Activated CD4-positive, alpha-beta memory T cell treated with anti-CD3 and anti-CD28 coated beads for 36 hours (primary cell): ENCODE measurements at regions not wholly inside any gene's neighbourhood (a gene's known extent, or its start where the extent isn't known, plus 50 kb on each side); places are given as distances from the start of the nearest gene placed in this dataset.

Experiments used
- CTCF ChIA-PET: fragments of 350-600 bp; sonication (Branson Sonifier 250); formaldehyde crosslinking; loops from one replicate; lab custom pipeline; 2021; ENCODE audit warnings: antibody characterized with exemption, inconsistent platforms; lab: Charles Lee
- POLR2A ChIA-PET: fragments of 350-600 bp; sonication (Branson Sonifier 250); formaldehyde crosslinking; loops from one replicate; lab custom pipeline; 2021; ENCODE audit warnings: antibody characterized with exemption; lab: Charles Lee
- DNase-seq: peaks from one replicate; pipeline ENCODE4 v3.0.0-alpha.2; 2020
- H3K27ac Mint-ChIP-seq: one replicate; pipeline ENCODE4 v1.8.0; 2021; ENCODE audit warnings: mixed read lengths
- H3K27me3 Mint-ChIP-seq: one replicate; pipeline ENCODE4 v1.8.0; 2021; ENCODE audit warnings: mixed read lengths
- H3K36me3 Mint-ChIP-seq: one replicate; pipeline ENCODE4 v1.8.0; 2021; ENCODE audit warnings: mixed read lengths
- H3K4me1 Mint-ChIP-seq: one replicate; pipeline ENCODE4 v1.8.0; 2021; ENCODE audit warnings: low read depth, mixed read lengths
- H3K4me3 Mint-ChIP-seq: one replicate; pipeline ENCODE4 v1.8.0; 2021; ENCODE audit warnings: mild to moderate bottlenecking, mixed read lengths
- H3K9me3 Mint-ChIP-seq: one replicate; pipeline ENCODE4 v1.8.0; 2021; ENCODE audit warnings: mixed read lengths
- intact Hi-C: fragments of 100-400 bp; cut with micrococcal nuclease; formaldehyde crosslinking; loops from one replicate; pipeline ENCODE4 v1.15.1; 2023

DNA sequence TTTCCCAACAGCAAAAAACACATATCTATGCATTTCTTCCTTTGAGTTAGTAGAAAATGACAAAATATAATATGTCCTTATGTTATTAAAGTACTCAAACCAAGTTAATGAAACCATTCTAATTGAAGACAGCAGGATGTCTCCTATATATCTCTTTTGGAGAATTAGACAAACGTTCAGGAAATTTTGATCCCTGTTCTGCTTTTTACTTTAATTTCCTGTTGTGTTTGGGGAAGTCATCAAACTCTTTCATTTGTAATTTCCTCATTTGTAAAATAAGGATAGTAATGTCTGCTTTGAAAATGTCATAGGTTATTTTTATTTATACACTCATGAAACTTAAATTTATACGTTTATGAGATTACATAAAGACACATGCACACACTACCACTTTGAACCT lies 281.8 kb upstream of the ANO5 start:
- H3K27ac Mint-ChIP-seq, result no peak overlapping the region
- H3K27me3 Mint-ChIP-seq, result no peaks in the 10 kb centered on the region
- H3K4me3 Mint-ChIP-seq, result no peak overlapping the region
- POLR2A ChIA-PET, result no interaction called here
- intact Hi-C loops, result no loop called here
- no peaks in the 10 kb centered on the region for H3K4me1 Mint-ChIP-seq
- no peaks in the 10 kb centered on the region for H3K36me3 Mint-ChIP-seq
- CTCF ChIA-PET, result no interaction called here
- no peak for DNase-seq
- peaks cover 24% of the 10 kb centered on the region for H3K9me3 Mint-ChIP-seq

DNA sequence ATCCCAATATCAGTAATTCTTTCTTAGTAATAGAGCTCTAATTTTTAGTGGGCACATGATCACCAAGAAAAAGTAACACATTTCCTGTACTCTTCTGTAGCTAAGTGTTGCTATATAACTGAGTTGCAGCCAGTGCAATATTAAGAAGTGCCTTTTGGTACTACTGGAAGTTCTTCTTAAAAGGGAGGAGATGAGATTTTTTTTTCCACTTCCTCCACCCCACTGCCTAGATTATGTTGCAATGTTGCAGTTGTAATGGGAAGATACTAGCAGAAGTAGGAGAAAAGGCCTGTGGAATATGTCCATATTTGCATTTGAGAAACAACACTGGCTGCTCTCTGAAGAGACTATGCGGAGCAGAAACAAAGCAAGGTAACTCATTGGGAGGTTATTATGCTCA lies 280.6 kb upstream of the ANO5 start:
- H3K4me1 Mint-ChIP-seq, result no peaks in the 10 kb centered on the region
- intact Hi-C loops, result no loop called here
- CTCF ChIA-PET, result no interaction called here
- no peaks in the 10 kb centered on the region for H3K36me3 Mint-ChIP-seq
- no peak overlapping the region for H3K4me3 Mint-ChIP-seq
- no peak for DNase-seq
- POLR2A ChIA-PET, result no interaction called here
- H3K27me3 Mint-ChIP-seq, result no peaks in the 10 kb centered on the region
- peaks cover 26% of the 10 kb centered on the region for H3K9me3 Mint-ChIP-seq
- no peak overlapping the region for H3K27ac Mint-ChIP-seq

DNA sequence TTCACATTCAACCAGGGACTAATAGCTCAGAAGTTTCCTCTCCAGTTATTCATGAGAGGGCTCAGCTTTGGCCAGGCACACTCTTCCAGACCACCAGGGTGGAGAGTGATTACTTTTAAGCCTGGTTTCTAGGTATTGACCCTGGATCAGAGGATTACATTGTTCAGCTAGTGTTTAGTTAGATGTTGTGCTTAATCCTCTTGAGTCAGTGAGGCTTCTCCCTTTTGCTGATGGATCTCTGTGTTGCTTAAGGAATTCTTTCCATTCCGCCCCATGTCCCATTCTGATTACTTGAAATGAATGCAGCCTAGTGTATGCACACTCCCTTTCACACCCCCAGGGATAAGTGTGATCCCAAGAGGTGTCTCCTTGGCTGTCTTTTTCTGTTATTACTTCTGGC lies 271.7 kb upstream of the ANO5 start:
- H3K27me3 Mint-ChIP-seq, result no peaks in the 10 kb centered on the region

DNA sequence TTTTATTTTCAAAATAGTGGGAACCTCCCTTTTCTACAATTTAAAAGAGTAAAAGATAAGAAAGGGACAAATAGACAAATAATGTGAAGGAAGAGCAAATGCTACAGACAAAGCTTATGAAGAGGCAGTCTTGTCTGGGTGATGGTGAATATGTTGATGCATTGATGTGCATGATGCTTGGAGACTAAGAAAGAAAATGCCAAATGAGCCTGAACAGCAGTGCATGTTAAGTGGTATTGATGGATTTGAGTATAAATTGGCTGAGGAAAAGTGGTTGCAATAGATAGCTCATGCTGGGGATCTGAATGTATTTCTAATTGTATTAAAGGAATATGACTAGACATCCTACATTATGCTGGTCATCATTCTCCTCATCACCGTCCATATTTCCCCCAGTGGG lies 268.6 kb upstream of the ANO5 start:
- Mint-ChIP-seq H3K36me3 (no peaks in the 10 kb centered on the region), H3K9me3 (peaks cover 2% of the 10 kb centered on the region), H3K4me1 (no peaks in the 10 kb centered on the region), H3K27ac (no peak overlapping the region), H3K4me3 (no peak overlapping the region), H3K27me3 (no peaks in the 10 kb centered on the region)
- intact Hi-C loops, result no loop called here
- ChIA-PET POLR2A (no interaction called here), CTCF (no interaction called here)
- DNase-seq, result no peak

More for the DNA sequence above, 271.7 kb upstream of the ANO5 start:
- intact Hi-C loops, result no loop called here
- CTCF ChIA-PET, result no interaction called here
- H3K4me1 Mint-ChIP-seq, result no peaks in the 10 kb centered on the region
- no peak for DNase-seq
- H3K9me3 Mint-ChIP-seq, result peaks cover 3% of the 10 kb centered on the region
- no peak overlapping the region for H3K27ac Mint-ChIP-seq
- POLR2A ChIA-PET, result no interaction called here
- H3K4me3 Mint-ChIP-seq, result no peak overlapping the region
- H3K36me3 Mint-ChIP-seq, result no peaks in the 10 kb centered on the region

DNA sequence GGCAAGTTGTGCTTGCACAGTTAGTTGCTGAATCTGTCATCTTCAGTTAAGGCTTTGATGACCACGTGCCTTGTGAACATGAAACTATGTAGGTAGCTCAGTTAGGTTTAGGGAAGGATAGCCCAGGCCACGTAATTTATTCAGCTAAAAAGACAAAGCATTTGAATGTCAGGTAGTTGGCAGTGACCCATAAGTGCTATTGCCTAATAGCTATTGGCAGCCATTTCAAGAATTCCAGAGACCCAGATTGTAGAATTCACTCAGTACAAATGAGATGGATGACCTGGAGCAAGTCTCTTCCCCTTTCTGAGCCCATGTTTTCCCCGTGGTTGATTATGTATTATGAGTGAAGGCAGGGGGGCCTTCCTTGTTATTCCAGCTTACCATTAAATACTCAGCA lies 265.3 kb upstream of the ANO5 start:
- intact Hi-C loops, result no loop called here
- Mint-ChIP-seq H3K4me3 (no peak overlapping the region), H3K4me1 (no peaks in the 10 kb centered on the region), H3K36me3 (no peaks in the 10 kb centered on the region), H3K27ac (no peak overlapping the region), H3K9me3 (peaks cover 2% of the 10 kb centered on the region), H3K27me3 (no peaks in the 10 kb centered on the region)
- no peak for DNase-seq
- POLR2A ChIA-PET, result no interaction called here
- CTCF ChIA-PET, result no interaction called here

DNA sequence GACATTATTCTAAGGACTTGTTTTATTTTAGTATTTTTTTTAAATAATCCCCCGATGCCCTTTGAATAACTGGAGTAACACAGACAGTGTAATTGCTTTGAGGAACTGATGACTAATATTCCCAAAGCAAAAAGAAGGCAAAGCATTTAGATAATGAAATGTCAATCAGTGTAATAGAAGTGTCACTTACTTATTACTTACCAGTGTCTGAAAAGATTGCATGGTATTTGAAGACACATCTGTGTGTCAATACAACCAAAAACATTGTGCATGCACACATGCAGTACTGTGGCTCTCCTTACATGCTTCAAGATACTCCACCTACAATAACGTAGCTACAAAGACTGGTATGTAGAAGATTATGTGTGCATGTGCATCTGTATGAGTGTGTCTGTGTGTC lies 264.0 kb upstream of the ANO5 start:
- Mint-ChIP-seq H3K4me3 (no peak overlapping the region), H3K9me3 (peaks cover 2% of the 10 kb centered on the region), H3K27ac (no peak overlapping the region), H3K36me3 (no peaks in the 10 kb centered on the region), H3K4me1 (no peaks in the 10 kb centered on the region), H3K27me3 (no peaks in the 10 kb centered on the region)
- ChIA-PET CTCF (no interaction called here), POLR2A (no interaction called here)
- intact Hi-C loops, result no loop called here
- DNase-seq, result no peak

DNA sequence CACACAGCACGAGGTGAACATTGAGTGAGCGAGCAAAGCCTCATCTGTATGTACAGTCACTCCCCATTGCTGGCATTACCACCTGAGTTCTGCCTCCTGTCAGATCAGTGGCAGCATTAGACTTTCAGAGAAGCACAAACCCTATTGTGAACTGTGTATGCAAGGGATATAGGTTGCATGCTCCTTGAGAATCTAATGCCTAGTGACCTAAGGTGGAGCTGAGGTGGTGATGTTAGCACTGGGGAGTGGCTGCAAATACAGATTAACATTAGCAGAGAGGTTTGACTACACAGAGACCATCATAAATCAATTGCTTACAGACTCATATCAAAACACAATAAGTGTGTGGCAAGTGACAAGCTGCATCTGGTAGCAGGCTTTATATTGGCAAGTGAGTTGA lies 262.5 kb upstream of the ANO5 start:
- no peak overlapping the region for H3K4me3 Mint-ChIP-seq
- CTCF ChIA-PET, result no interaction called here
- H3K27ac Mint-ChIP-seq, result no peak overlapping the region
- H3K36me3 Mint-ChIP-seq, result no peaks in the 10 kb centered on the region
- POLR2A ChIA-PET, result no interaction called here
- H3K9me3 Mint-ChIP-seq, result peaks cover 6% of the 10 kb centered on the region
- no peaks in the 10 kb centered on the region for H3K4me1 Mint-ChIP-seq
- H3K27me3 Mint-ChIP-seq, result no peaks in the 10 kb centered on the region
- DNase-seq, result no peak
- intact Hi-C loops, result no loop called here

DNA sequence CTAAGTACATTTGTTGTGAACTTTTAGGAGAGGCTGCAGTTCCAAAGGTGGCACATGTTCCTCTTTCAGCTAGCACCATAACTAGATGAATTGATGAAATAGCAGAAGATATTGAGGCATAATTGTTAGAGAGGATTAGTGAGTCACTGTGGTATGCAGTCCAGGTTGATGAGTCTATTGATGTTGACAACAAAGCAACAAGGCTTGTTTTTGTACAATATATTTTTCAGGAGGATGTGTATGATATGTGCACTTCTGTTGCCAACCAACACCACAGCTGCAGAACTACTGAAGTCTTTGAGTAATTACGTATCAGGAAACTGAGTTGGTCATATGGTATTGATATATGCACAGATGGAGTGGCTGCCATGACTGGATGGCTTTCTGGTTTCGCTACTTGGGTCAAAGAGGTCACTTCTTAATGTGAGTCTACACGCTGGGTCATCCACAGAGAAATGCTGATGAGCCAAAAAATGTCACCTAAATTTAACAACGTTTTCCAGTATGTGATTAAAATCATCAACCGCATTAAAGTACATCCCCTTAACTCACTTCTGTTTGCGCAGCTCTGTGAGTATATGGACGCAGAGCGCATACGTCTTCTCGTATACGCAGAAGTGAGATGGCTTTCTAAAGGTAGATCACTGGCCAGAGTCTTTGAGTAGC lies 261.3 kb upstream of the ANO5 start:
- no peaks in the 10 kb centered on the region for H3K36me3 Mint-ChIP-seq
- intact Hi-C loops, result no loop called here
- peaks cover 6% of the 10 kb centered on the region for H3K9me3 Mint-ChIP-seq
- H3K27ac Mint-ChIP-seq, result no peak overlapping the region
- H3K27me3 Mint-ChIP-seq, result no peaks in the 10 kb centered on the region
- H3K4me3 Mint-ChIP-seq, result no peak overlapping the region
- ChIA-PET POLR2A (no interaction called here), CTCF (no interaction called here)
- DNase-seq, result no peak
- H3K4me1 Mint-ChIP-seq, result no peaks in the 10 kb centered on the region

DNA sequence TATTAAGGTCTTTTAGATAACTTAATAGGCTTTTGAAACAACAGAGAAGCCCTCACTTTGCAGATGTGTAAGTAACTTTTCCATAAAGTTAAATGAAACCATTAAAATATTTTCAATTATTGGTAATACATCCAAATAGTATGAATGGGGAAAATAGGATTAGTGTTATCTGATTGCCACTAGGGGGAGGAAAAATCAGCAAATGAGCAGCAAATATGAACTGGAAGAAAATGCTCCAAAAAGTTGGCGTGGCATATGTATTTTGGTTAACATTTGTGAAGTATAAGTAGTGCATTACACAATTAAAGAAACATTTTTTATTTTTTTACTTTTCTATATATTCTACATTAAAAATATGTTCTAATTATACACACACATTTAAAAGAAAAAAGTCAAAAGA lies 259.8 kb upstream of the ANO5 start:
- Mint-ChIP-seq H3K36me3 (no peaks in the 10 kb centered on the region), H3K9me3 (peaks cover 7% of the 10 kb centered on the region), H3K4me3 (no peak overlapping the region), H3K27me3 (no peaks in the 10 kb centered on the region), H3K27ac (no peak overlapping the region), H3K4me1 (no peaks in the 10 kb centered on the region)
- ChIA-PET CTCF (no interaction called here), POLR2A (no interaction called here)
- intact Hi-C loops, result no loop called here
- no peak for DNase-seq

DNA sequence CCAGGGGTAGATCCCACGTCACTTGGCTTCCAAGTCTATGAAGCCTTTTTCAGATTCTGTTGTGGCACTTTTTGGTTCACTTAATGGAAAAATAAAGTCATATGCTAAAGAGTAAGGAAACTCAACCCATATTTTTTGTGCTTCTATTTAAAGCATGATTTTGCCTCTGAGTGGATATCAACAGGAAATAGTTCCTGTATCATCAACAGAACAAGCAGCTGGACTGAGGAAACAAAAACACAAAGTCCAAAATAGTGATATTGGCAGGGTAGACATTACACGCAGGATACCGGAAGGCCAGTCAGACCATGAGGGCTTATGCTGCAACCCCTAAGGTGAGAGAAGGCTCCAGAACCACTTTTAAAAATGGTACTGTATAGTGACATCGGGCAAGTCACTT lies 248.3 kb upstream of the ANO5 start:
- Mint-ChIP-seq H3K9me3 (peaks cover 4% of the 10 kb centered on the region), H3K4me3 (no peak overlapping the region), H3K27ac (no peak overlapping the region), H3K4me1 (no peaks in the 10 kb centered on the region), H3K27me3 (no peaks in the 10 kb centered on the region), H3K36me3 (no peaks in the 10 kb centered on the region)
- ChIA-PET CTCF (no interaction called here), POLR2A (no interaction called here)
- no peak for DNase-seq
- intact Hi-C loops, result no loop called here

DNA sequence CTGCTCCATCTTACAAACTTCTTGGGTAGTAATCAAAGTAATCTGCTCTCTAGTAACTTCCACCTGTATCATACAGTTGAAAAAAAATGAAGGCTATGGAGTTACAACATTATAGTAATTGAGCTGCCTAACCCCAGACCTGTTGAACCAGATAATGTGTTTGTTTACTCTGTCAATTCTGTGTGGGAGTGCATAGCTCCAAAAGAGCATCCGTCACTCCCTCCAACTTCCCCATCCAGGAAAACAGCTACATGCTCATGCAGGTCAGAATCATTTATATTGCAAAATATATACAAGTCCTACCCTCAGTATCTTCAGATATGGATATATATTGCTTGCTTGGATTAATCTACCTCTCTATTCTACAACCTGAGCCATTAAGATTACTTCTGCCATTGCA lies 244.0 kb upstream of the ANO5 start:
- Mint-ChIP-seq H3K27ac (no peak overlapping the region), H3K4me1 (no peaks in the 10 kb centered on the region), H3K27me3 (no peaks in the 10 kb centered on the region)

DNA sequence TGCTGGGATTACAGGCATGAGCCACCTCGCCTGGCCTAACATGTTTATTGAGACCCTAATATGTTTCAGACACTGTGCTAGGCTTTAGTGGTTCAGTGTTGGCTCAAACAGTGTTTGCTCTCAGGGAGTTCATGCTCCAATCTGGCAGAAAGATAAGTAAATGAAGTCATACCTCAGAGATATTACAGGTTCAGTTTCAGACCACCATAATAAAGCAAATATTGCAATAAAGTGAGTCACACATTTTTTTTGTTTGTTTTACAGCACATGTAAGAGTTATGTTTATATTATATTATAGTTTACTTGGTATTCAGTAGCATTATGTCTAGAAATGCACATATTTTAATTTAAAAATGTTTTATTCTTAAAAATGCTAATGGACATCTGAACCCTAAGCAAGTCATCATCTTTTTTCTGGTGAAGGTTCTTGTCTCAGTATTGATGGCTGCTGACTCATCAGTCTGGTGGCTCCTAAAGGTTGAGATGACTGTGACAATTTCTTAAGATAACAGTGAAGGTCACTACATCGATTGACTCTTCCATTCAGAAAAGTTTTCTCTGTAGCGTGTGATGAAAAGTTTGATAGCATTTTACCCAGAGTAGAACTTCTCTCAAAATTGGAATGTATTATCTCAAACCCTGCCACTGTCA lies 243.0 kb upstream of the ANO5 start:
- no peak overlapping the region for H3K27ac Mint-ChIP-seq
- H3K36me3 Mint-ChIP-seq, result no peaks in the 10 kb centered on the region
- H3K4me3 Mint-ChIP-seq, result no peak overlapping the region
- no peak for DNase-seq
- H3K9me3 Mint-ChIP-seq, result peaks cover 11% of the 10 kb centered on the region
- no peaks in the 10 kb centered on the region for H3K4me1 Mint-ChIP-seq
- ChIA-PET CTCF (no interaction called here), POLR2A (no interaction called here)
- H3K27me3 Mint-ChIP-seq, result no peaks in the 10 kb centered on the region
- intact Hi-C loops, result no loop called here

More for the DNA sequence above, 244.0 kb upstream of the ANO5 start:
- Mint-ChIP-seq H3K36me3 (no peaks in the 10 kb centered on the region), H3K4me3 (no peak overlapping the region), H3K9me3 (peaks cover 7% of the 10 kb centered on the region)
- POLR2A ChIA-PET, result no interaction called here
- no peak for DNase-seq
- intact Hi-C loops, result no loop called here
- CTCF ChIA-PET, result no interaction called here

DNA sequence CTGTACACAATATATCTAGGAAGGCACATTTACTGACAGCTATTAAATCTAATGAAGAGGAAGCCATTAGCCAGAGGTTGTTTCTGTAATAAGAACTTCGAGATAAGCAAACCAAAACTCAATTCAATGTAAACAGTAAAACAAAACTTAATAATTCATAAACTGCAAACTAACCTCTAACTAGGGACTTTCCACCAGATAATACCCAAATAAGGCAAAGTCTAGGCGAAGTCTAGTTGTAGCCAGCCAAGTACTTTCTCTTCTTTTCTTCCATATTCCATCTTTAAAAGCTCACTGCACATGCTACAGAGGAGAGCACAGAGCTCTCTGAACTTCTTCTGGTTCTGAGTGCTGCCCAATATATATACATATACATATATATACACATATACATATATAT lies 229.9 kb upstream of the ANO5 start:
- no peak for DNase-seq
- intact Hi-C loops, result no loop called here
- Mint-ChIP-seq H3K36me3 (no peaks in the 10 kb centered on the region), H3K4me1 (no peaks in the 10 kb centered on the region), H3K27ac (no peak overlapping the region), H3K4me3 (no peak overlapping the region), H3K9me3 (peaks cover 3% of the 10 kb centered on the region), H3K27me3 (no peaks in the 10 kb centered on the region)
- ChIA-PET POLR2A (no interaction called here), CTCF (no interaction called here)
